ENCODE measurements at regions not wholly inside any gene's neighbourhood (a gene's known extent, or its start where the extent isn't known, plus 50 kb on each side); places are given as distances from the start of the nearest gene placed in this dataset.

DNA sequence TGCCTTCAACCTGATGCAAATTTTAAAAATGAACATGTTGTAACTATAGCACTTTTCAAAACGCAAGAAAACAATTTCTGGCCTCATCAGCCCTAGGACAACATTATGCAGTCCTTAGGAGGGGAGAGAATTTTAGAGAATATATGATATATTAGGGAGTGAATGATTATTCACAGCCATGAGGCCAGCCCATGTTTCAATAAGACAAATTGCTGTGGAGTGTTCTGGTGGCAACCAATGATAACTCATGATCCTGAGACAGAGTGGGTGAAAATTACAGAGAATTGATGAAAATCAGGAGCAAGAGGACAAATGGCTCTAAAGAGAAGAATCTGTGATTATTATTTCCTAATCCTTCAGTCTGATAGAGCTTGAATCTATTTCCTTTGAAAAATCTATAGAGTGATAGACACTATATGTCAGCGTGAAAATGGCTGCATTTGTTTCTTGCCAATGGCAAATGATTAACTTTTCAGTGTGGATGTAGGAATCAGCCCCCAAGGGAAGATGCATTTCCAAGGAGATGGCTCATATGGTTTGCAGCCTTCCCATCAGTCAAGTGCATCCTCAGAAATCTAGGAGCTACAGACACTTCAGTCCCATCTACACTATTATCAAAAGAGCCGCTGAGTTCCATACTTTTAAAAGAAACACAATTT lies 761.0 kb upstream of the ARRDC4 start:
- ATAC-seq (no peak), DNase-seq (no peak)
- intact Hi-C loops (cut with DNase I): loop anchor here in 1 of 10 donors (10.0 kb wide), 1 partner anchor 65 kb away; no protein-coding TSS in a partner anchor
- TF ChIP-seq CTCF (IDR thresholded peaks at IDR 0.05) (no peak), POLR2A (IDR thresholded peaks at IDR 0.05) (no peak)
- Histone ChIP-seq H3K36me3 (no peaks in the 10 kb centered on the region), H3K4me3 (no peak overlapping the region), H3K4me1 (no peaks in the 10 kb centered on the region), H3K27me3 (peaks cover 0 to 4% (median 0%) of the 10 kb centered on the region in 9 donors), H3K27ac (no peak overlapping the region), H3K9me3 (peaks cover 0 to 8% (median 0%) of the 10 kb centered on the region in 12 donors)
- 89 to 92% (median 89%) methylated on average over 3 of the region's 3 CpGs for WGBS, 4 donors

DNA sequence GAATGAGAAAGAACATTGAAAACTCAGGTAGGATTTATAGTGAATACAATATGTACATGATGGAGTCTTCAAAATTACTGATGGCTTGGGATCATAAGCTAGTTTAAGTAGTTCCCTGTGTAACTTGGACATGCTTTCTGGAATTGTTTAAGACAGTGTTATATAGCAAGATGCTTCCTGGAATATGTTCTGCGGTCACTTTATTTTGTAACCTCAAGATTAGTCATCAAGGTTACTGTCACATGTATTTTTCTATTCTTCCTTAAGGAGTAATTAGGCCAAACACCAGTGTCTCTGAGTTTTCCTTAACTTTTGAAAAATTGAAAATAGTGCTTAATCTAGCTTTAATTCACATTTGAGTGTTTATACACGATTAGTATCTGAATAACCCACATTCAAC lies 760.3 kb upstream of the ARRDC4 start:
- no peak for TF ChIP-seq POLR2A (IDR thresholded peaks at IDR 0.05)
- TF ChIP-seq CTCF (IDR thresholded peaks at IDR 0.05): no peak
- ATAC-seq (no peak), DNase-seq (no peak)
- peaks cover 0 to 10% (median 0%) of the 10 kb centered on the region in 12 donors for H3K9me3 ChIP-seq
- no peak overlapping the region for H3K4me3 ChIP-seq
- H3K27me3 ChIP-seq: peaks cover 0 to 4% (median 0%) of the 10 kb centered on the region in 9 donors
- 86 to 90% (median 87%) methylated on average over 2 of the region's 2 CpGs for WGBS, 4 donors
- H3K36me3 ChIP-seq: no peaks in the 10 kb centered on the region
- intact Hi-C loops (cut with DNase I): no loop called here
- no peak overlapping the region for H3K27ac ChIP-seq
- H3K4me1 ChIP-seq: no peaks in the 10 kb centered on the region

- no peak for TF ChIP-seq CTCF (IDR thresholded peaks at IDR 0.05)
- intact Hi-C loops (cut with DNase I): loop anchor here in 1 of 10 donors (10.0 kb wide), 1 partner anchor 55 kb away; no protein-coding TSS in a partner anchor
- Histone ChIP-seq H3K27me3 (no peaks in the 10 kb centered on the region), H3K27ac (no peak overlapping the region), H3K4me3 (no peak overlapping the region), H3K36me3 (no peaks in the 10 kb centered on the region), H3K9me3 (no peaks in the 10 kb centered on the region), H3K4me1 (no peaks in the 10 kb centered on the region)
- ATAC-seq (no peak), DNase-seq (no peak)
Observed at GRCh38 chr15:97210277-97210676, 750.2 kb upstream of the ARRDC4 start.

- DNase-seq (no peak), ATAC-seq (no peak)
- TF ChIP-seq CTCF (IDR thresholded peaks at IDR 0.05) (no peak), POLR2A (IDR thresholded peaks at IDR 0.05) (no peak)
- Histone ChIP-seq H3K36me3 (no peaks in the 10 kb centered on the region), H3K27ac (no peak overlapping the region), H3K4me1 (no peaks in the 10 kb centered on the region), H3K27me3 (no peaks in the 10 kb centered on the region), H3K4me3 (no peak overlapping the region), H3K9me3 (no peaks in the 10 kb centered on the region)
- intact Hi-C loops (cut with DNase I): loop anchor here in 1 of 10 donors (10.0 kb wide), 1 partner anchor 61 kb away; no protein-coding TSS in a partner anchor
Observed at GRCh38 chr15:97215629-97216028, 744.9 kb upstream of the ARRDC4 start.

All from heart left ventricle (tissue), 16 donors.